HG03457 (cell line): ENCODE measurements at regions not wholly inside any gene's neighbourhood (a gene's known extent, or its start where the extent isn't known, plus 50 kb on each side); places are given as distances from the start of the nearest gene placed in this dataset.
A peak's percentile ranks its signal among the peaks of the same experiment; 100 is the strongest.

Experiments
- ATAC-seq: cut with Tn5 transposase; IDR thresholded peaks from one replicate; pipeline ENCODE4 v1.9.1; 2021; ENCODE audit warnings: moderate number of reproducible peaks; ENCODE audit not compliant: unreplicated experiment

GRCh38 chr7:84256571-84256971 is 62.0 kb upstream of the SEMA3A start:
- no peak for ATAC-seq

- no peak for ATAC-seq
Observed at GRCh38 chr7:84251277-84251781, 56.7 kb upstream of the SEMA3A start.

GRCh38 chr7:84250452-84250851 is 55.9 kb upstream of the SEMA3A start:
- ATAC-seq: no peak

- ATAC-seq: no peak
Observed at GRCh38 chr7:84249656-84250055, 55.1 kb upstream of the SEMA3A start.

GRCh38 chr7:84248843-84249242 is 54.3 kb upstream of the SEMA3A start:
- ATAC-seq: no peak

- peak; percentile 63 for ATAC-seq
Observed at GRCh38 chr7:84248267-84248666, 53.7 kb upstream of the SEMA3A start.

- ATAC-seq: no peak
Observed at GRCh38 chr7:84247591-84247990, 53.0 kb upstream of the SEMA3A start.

- ATAC-seq: no peak
Observed at GRCh38 chr7:84245835-84246234, 51.2 kb upstream of the SEMA3A start.
